ENCODE measurements at regions not wholly inside any gene's neighbourhood (a gene's known extent, or its start where the extent isn't known, plus 50 kb on each side); places are given as distances from the start of the nearest gene placed in this dataset.

DNA sequence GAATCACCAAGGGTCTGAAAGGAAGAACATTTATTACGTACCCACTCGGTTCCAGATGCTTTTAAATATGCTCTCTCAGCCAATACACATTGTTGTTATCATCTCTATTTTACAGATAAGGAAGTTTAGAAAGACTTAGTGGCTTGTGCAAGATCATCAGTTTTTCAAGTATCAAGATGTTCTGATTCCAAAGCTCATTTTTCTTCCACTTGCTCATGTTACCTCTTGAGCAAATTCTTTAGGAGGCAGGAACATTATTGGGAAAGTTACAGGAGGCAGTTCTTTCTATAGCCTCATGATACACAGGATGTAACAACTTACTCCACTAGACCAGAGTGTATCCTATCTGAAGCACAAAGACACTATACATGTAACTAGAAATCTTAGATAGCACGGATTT is 65.0 kb upstream of the MMADHC start:
- TF ChIP-seq, protein P1, sequence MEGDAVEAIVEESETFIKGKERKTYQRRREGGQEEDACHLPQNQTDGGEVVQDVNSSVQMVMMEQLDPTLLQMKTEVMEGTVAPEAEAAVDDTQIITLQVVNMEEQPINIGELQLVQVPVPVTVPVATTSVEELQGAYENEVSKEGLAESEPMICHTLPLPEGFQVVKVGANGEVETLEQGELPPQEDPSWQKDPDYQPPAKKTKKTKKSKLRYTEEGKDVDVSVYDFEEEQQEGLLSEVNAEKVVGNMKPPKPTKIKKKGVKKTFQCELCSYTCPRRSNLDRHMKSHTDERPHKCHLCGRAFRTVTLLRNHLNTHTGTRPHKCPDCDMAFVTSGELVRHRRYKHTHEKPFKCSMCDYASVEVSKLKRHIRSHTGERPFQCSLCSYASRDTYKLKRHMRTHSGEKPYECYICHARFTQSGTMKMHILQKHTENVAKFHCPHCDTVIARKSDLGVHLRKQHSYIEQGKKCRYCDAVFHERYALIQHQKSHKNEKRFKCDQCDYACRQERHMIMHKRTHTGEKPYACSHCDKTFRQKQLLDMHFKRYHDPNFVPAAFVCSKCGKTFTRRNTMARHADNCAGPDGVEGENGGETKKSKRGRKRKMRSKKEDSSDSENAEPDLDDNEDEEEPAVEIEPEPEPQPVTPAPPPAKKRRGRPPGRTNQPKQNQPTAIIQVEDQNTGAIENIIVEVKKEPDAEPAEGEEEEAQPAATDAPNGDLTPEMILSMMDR (IDR thresholded peaks at IDR 0.05; ENCODE audit: extremely low read depth in 1 of 2, insufficient read depth in 1 of 2, low read depth in 1 of 2, low read length in 2 of 2), result no peak
- TF ChIP-seq EZH2 (IDR thresholded peaks at IDR 0.05; ENCODE audit: borderline replicate concordance, low read depth, low read length, severe bottlenecking) (no peak), JUN (IDR thresholded peaks at IDR 0.05; ENCODE audit: borderline replicate concordance, insufficient read depth, insufficient read length, low read depth) (no peak), POLR2AphosphoS5 (IDR thresholded peaks at IDR 0.05; ENCODE audit: insufficient read depth, low read depth, low read length) (no peak), POLR2A (IDR thresholded peaks at IDR 0.05; ENCODE audit: low read depth, low read length) (no peak)
